Umbilical cord (tissue), 1 donor: ENCODE measurements at regions not wholly inside any gene's neighbourhood (a gene's known extent, or its start where the extent isn't known, plus 50 kb on each side); places are given as distances from the start of the nearest gene placed in this dataset.

Experiments used
- DNase-seq: peaks from one replicate; pipeline ENCODE4 v3.0.0-alpha.2; 2015; ENCODE audit warnings: low spot score

- no peak for DNase-seq
These were observed 59.5 kb upstream of the TGM3 start for GRCh38 chr20:2236256-2236655.

GRCh38 chr20:2237059-2237458, 58.7 kb upstream of the TGM3 start:
- no peak for DNase-seq

GRCh38 chr20:2238601-2239000, 57.2 kb upstream of the TGM3 start:
- no peak for DNase-seq

GRCh38 chr20:2240835-2241234, 55.0 kb upstream of the TGM3 start:
- DNase-seq, result no peak

- no peak for DNase-seq
These were observed 53.1 kb upstream of the TGM3 start for GRCh38 chr20:2242678-2243077.

- no peak for DNase-seq
These were observed 51.3 kb upstream of the TGM3 start for GRCh38 chr20:2244523-2244922.

GRCh38 chr20:2244993-2245392, 50.8 kb upstream of the TGM3 start:
- no peak for DNase-seq

- no peak for DNase-seq
These were observed 50.2 kb upstream of the TGM3 start for GRCh38 chr20:2245637-2246036.
